ENCODE measurements at regions not wholly inside any gene's neighbourhood (a gene's known extent, or its start where the extent isn't known, plus 50 kb on each side); places are given as distances from the start of the nearest gene placed in this dataset.

DNA sequence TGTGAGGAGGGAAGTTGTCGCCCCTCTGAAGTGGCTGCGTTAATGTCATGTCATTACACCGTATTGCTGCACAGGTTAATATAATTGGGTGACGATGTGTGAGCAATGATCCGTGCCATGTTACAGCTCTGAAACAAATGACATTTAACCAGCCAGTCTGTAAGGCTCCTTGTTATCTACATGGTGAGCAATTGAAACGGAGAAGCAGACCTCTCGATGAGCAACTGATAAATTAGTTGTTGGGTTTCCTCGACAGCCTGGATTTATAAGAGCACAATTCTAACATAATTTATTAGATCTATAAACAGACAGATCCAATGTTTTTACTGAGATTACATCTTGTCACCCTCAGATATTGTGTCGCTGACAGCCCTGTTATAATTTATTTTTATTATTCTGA, 49.9 kb upstream of the MAFB start:
- H3K9me3 Mint-ChIP-seq: no peaks in the 10 kb centered on the region

DNA sequence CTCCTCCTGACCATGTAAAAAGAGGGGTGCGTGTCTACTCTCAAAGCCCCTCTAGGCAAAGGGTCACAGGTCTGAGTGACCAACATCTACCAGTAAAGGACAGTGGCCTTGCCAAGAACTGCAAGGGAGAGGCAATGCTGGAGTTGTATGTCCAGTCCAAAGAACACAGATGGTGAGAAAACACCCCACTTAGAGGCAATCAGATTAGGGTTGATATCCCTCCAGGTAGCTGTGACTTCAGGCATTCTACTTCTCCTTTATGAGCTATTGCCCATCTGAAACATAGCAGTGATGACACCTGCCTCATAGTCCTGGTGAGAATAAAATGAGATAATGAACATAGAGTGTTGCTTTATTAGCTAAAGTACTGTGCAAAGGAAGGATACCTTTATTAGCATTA, 50.8 kb upstream of the MAFB start:
- ATAC-seq (replicated peaks; ENCODE audit: extremely low read depth, poor library complexity, severe bottlenecking): no peak
- Mint-ChIP-seq H3K27me3 (peaks cover 20% of the 10 kb centered on the region), H3K4me3 (no peak overlapping the region), H3K9me3 (no peaks in the 10 kb centered on the region), H3K4me1 (peaks cover 5% of the 10 kb centered on the region), H3K36me3 (ENCODE audit: insufficient read depth) (peaks cover 1% of the 10 kb centered on the region), H3K27ac (ENCODE audit: low read depth) (no peak overlapping the region)
- no peak for DNase-seq (ENCODE audit: low spot score in 2 of 2)

More for the DNA sequence above, 49.9 kb upstream of the MAFB start:
- H3K27me3 Mint-ChIP-seq: peaks cover 29% of the 10 kb centered on the region
- ATAC-seq (replicated peaks; ENCODE audit: extremely low read depth, poor library complexity, severe bottlenecking): no peak
- H3K4me3 Mint-ChIP-seq: no peak overlapping the region
- DNase-seq (ENCODE audit: low spot score in 2 of 2): no peak
- H3K36me3 Mint-ChIP-seq (ENCODE audit: insufficient read depth): peaks cover 1% of the 10 kb centered on the region
- peaks cover 5% of the 10 kb centered on the region for H3K4me1 Mint-ChIP-seq
- H3K27ac Mint-ChIP-seq (ENCODE audit: low read depth): no peak overlapping the region

DNA sequence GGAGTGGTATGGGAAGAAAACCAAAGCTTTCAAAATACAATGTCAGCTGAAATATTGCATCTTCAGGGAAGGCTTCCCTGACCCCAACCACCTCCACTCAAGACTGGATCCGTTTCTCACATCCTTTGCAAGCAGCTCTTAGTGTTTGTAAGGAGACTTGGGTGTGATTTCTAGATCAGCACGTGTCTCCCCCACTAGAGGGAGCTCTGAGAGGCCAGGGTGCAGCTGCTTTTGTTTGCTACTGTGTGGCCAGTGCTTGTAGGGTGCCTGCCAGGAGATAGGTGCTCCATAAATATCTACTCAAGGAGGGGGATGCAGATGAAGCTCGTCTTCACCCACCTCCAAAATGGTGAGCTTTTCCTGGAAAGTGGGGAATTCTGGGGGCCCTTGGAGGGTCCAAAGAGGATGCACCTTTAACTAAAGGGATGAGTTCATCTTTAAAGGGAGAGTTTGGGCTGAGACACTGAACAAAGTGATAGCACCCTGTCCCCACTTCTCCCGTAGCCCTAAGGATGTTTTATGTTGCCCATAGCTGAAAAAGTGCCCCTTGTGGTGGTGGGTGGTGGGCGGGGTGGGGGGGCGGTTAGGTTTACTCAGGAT, 52.6 kb upstream of the MAFB start:
- Mint-ChIP-seq H3K36me3 (ENCODE audit: insufficient read depth) (peaks cover 1% of the 10 kb centered on the region), H3K27me3 (peaks cover 2% of the 10 kb centered on the region), H3K4me1 (peaks cover 5% of the 10 kb centered on the region), H3K9me3 (no peaks in the 10 kb centered on the region), H3K27ac (ENCODE audit: low read depth) (no peak overlapping the region), H3K4me3 (no peak overlapping the region)
- no peak for DNase-seq (ENCODE audit: low spot score in 2 of 2)
- ATAC-seq (replicated peaks; ENCODE audit: extremely low read depth, poor library complexity, severe bottlenecking): no peak

DNA sequence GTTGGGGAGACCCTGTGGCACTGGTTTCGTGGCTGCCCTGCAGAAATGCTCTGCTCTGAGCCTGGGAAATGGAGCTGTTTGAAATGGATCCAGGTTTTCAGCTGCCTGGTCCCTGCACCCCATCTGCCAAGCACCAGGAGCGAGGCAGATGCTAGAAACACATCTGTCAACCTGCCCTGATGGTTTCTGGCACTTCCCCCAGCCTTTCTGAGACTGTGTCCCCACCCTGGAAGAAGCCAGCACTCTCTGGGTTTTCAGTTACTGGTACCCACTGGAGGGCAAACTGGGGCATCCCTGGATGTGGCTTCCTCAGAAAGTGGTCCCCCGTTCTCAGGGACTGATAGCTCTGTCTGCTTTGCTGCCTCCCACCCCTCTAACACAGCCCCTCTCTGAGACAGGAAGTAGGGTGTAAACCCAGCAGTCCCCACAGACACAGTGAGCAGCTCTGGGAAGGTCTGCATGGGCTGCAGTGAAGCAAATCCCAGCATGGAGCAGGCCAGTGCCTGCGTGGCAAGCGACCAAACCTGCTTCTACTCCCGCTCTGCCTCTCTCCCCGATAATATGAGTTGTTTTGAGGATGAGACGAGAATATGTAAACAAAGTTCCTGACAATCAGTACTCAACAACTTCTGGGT, 54.2 kb upstream of the MAFB start:
- Mint-ChIP-seq H3K9me3 (no peaks in the 10 kb centered on the region), H3K27ac (ENCODE audit: low read depth) (no peak overlapping the region), H3K36me3 (ENCODE audit: insufficient read depth) (peaks cover 1% of the 10 kb centered on the region), H3K27me3 (no peaks in the 10 kb centered on the region), H3K4me1 (peaks cover 5% of the 10 kb centered on the region), H3K4me3 (no peak overlapping the region)
- DNase-seq (ENCODE audit: low spot score in 2 of 2): no peak
- no peak for ATAC-seq (replicated peaks; ENCODE audit: extremely low read depth, poor library complexity, severe bottlenecking)

DNA sequence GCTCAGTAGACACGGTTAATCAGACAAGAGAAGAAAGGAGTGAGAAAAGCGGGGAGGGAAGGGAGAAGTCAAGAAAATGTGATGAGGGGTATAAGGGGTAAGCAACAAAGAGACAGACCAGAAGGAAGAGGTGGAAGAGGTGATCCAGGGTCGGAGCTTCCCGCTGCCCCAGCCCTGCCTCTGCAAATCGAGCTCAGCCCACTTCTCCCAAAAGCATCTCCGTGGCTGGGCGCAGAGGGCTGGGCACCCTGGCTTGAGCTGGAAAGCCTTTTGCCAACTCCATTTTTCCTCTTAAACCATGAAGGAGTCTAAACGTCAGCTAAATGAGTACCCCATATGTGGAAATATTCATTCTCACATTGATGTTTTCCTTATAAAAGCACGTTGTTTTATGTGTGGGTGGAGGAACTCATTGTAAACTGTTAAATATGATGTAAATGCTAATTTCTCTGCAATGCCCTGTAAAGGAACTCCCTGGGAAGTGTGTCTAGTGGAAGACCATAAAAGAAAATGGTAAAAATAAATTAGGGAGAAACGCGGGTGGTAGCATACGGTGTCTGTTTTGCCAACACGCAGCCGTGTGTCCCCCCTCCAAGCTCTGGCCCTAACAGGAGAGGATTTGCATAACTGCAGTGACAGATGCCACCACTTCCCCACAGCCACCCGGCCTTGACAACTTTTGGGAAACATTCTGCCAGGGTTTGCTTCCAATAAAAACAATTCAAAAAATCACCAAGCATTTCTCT, 55.2 kb upstream of the MAFB start:
- no peak overlapping the region for H3K27ac Mint-ChIP-seq (ENCODE audit: low read depth)
- H3K4me3 Mint-ChIP-seq: no peak overlapping the region
- H3K36me3 Mint-ChIP-seq (ENCODE audit: insufficient read depth): no peaks in the 10 kb centered on the region
- H3K27me3 Mint-ChIP-seq: no peaks in the 10 kb centered on the region
- no peaks in the 10 kb centered on the region for H3K9me3 Mint-ChIP-seq
- H3K4me1 Mint-ChIP-seq: peaks cover 5% of the 10 kb centered on the region
- ATAC-seq (replicated peaks; ENCODE audit: extremely low read depth, poor library complexity, severe bottlenecking): no peak
- DNase-seq (ENCODE audit: low spot score in 2 of 2): no peak

DNA sequence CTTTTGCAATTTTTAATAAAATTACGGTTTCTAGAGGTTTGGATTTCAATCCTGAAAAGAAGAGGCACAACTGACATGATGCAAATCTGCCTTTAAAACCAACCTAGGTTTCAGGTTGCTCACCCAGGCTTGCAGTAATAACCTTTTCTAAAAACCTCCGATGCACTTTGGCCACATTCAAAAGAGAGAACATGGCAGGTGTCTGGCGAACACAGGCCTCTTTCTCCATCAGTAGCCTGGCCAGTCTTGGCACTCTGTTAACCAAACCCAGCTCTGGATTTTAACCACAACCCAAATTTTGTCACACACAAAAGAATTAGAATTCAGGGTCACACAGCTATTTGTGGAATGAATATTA, 55.8 kb upstream of the MAFB start:
- Mint-ChIP-seq H3K9me3 (no peaks in the 10 kb centered on the region), H3K4me3 (no peak overlapping the region), H3K36me3 (ENCODE audit: insufficient read depth) (no peaks in the 10 kb centered on the region), H3K27me3 (no peaks in the 10 kb centered on the region), H3K27ac (ENCODE audit: low read depth) (no peak overlapping the region), H3K4me1 (peaks cover 5% of the 10 kb centered on the region)
- ATAC-seq (replicated peaks; ENCODE audit: extremely low read depth, poor library complexity, severe bottlenecking): no peak
- DNase-seq (ENCODE audit: low spot score in 2 of 2): no peak

DNA sequence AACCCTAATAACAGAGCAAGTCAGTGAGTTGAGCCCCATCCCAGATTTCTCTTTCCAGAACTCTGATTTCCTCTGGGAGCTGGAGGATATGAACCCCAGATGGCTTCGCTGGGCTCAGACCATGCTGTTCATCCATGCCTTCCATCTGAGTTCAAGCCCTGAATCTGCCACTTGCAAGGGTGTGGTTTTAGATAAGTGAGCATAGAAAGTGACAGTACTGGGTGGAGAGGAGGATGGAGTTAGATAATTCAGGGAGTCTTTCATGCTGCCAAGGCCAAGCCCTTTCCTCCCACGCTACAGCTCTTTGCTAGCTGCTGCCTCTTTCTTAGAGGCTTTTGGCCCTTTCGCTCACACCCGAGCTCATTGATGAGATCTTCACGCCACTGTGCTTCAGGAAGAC, 57.2 kb upstream of the MAFB start:
- H3K27me3 Mint-ChIP-seq: no peaks in the 10 kb centered on the region
- no peak overlapping the region for H3K4me3 Mint-ChIP-seq
- DNase-seq (ENCODE audit: low spot score in 2 of 2) (no peak), ATAC-seq (replicated peaks; ENCODE audit: extremely low read depth, poor library complexity, severe bottlenecking) (no peak)
- no peaks in the 10 kb centered on the region for H3K9me3 Mint-ChIP-seq
- H3K36me3 Mint-ChIP-seq (ENCODE audit: insufficient read depth): no peaks in the 10 kb centered on the region
- H3K4me1 Mint-ChIP-seq: peaks cover 4% of the 10 kb centered on the region
- no peak overlapping the region for H3K27ac Mint-ChIP-seq (ENCODE audit: low read depth)

DNA sequence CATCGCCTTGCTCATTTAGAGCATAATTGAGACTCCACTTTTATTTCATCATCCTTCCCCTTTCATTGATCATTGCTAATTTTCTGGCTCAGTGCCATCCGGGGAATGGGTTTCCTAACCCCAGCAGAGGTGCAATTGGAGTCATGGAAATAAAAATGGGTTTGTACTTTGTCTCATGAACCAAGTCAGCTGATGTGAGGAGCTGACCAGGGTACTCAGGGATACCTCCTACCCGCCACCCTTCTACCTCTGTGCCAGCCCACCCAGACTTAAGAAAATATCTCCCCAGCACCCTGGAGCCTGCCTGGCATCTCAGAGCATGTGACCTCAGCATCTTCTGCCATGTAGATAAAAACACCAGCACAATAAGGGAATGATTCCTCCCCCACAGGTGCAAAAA, 59.1 kb upstream of the MAFB start:
- no peak for ATAC-seq (replicated peaks; ENCODE audit: extremely low read depth, poor library complexity, severe bottlenecking)
- H3K4me3 Mint-ChIP-seq: no peak overlapping the region

DNA sequence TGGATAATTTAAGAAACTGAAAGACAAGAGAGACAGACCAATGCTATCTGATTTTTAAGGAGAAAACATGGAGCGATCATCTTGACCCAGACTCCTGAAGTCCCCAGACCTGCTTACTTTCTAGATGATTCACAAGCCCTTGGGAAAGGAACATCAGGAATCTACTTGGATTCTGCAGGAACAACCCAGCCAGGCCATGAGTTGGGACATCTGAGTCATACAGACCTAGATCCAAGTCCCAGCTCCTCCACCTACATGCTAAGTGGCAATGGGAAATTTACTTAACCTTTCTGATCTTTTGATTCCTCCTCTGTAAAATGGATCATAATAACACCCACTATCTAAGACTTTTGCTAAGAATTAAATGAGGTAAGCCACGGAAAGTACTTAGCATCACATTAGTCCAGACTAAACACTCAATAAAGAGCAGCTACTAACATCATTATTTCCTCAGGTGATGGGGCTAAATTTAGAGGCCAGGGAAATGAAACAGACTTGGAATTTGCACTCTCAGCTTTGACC, 61.0 kb upstream of the MAFB start:
- H3K27ac Mint-ChIP-seq (ENCODE audit: low read depth): no peak overlapping the region
- no peaks in the 10 kb centered on the region for H3K27me3 Mint-ChIP-seq
- H3K36me3 Mint-ChIP-seq (ENCODE audit: insufficient read depth): no peaks in the 10 kb centered on the region
- H3K4me3 Mint-ChIP-seq: no peak overlapping the region
- ATAC-seq (replicated peaks; ENCODE audit: extremely low read depth, poor library complexity, severe bottlenecking): no peak
- DNase-seq (ENCODE audit: low spot score in 2 of 2): no peak
- no peaks in the 10 kb centered on the region for H3K9me3 Mint-ChIP-seq
- peaks cover 22% of the 10 kb centered on the region for H3K4me1 Mint-ChIP-seq

More for the DNA sequence above, 59.1 kb upstream of the MAFB start:
- Mint-ChIP-seq H3K4me1 (peaks cover 3% of the 10 kb centered on the region), H3K36me3 (ENCODE audit: insufficient read depth) (no peaks in the 10 kb centered on the region), H3K27ac (ENCODE audit: low read depth) (no peak overlapping the region), H3K9me3 (no peaks in the 10 kb centered on the region), H3K27me3 (no peaks in the 10 kb centered on the region)
- no peak for DNase-seq (ENCODE audit: low spot score in 2 of 2)

DNA sequence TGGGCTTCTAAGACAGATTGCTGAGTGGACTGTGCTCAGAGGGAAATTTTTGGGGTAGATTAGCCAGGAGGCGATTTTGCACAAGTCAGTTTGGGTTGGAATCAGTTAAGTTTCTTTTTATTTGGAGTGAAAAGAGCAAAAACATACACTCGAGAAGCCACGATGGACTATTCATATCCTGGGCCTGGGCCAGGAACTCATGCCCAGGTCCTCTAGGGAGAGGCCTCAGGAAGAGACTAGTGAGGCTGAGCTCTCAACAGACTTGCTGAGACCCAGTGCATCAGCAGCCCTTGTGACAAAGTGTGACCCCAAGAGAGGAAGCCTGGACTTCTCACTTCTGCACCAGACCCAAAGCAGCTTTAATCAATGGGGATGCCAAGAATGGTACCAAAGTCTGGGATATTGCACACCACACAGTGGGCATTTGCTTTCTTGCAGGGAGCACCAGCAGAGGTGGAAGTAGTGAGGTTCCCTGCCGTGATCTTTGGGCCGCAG, 61.6 kb upstream of the MAFB start:
- DNase-seq (ENCODE audit: low spot score in 2 of 2) (no peak), ATAC-seq (replicated peaks; ENCODE audit: extremely low read depth, poor library complexity, severe bottlenecking) (no peak)
- Mint-ChIP-seq H3K27me3 (no peaks in the 10 kb centered on the region), H3K4me3 (no peak overlapping the region), H3K4me1 (peaks cover 26% of the 10 kb centered on the region), H3K36me3 (ENCODE audit: insufficient read depth) (no peaks in the 10 kb centered on the region), H3K9me3 (no peaks in the 10 kb centered on the region), H3K27ac (ENCODE audit: low read depth) (no peak overlapping the region)

DNA sequence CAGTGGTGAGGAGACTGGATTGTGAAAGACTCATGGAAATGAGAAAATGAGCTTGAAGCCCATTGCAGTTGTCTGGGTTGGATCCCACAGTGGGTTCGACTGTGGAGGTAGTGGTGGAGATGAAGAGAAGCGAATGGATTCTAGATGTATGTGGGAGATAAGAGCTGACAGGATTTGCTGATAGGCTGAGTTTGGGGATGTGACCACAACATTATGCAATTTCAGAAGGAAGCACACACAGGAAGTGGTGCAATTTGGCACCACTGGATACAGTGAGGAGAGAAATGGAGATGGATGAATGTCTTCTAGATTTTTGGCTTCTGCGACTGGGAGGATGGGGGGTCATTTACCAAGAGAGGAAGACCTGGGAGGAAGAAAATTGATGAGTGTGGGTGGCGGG, 64.4 kb upstream of the MAFB start:
- no peak for ATAC-seq (replicated peaks; ENCODE audit: extremely low read depth, poor library complexity, severe bottlenecking)

DNA sequence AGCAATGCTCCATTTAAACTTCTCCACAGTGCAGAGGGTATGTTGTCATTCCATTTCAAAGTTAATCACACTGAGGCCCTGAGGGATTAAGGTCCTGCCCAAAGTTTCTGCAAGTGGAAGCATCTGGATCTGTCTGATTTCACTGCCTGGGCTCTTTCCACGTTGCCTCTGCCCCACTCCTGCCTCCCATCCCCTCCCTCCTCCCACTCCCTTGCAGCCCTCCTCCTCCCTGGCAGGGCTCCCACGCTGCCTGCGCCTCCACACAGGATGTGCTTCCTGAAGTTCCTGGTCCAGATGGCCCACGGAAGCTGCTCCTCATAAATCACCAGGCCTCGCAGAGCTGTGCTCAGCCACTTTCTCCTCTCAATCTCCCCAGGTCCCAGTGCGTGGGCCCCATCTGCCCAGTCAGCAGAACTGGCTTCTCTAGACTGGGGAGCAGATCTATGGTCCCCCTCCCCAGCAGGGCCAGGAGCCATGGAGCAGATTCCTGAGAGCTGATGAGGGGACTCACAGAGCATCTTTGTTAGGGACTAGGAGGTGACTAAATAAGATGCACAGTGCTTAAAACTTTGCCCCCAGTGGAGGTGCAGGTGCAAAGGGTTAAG, 65.4 kb upstream of the MAFB start:
- Mint-ChIP-seq H3K36me3 (ENCODE audit: insufficient read depth) (no peaks in the 10 kb centered on the region), H3K4me1 (peaks cover 52% of the 10 kb centered on the region), H3K4me3 (no peak overlapping the region), H3K9me3 (no peaks in the 10 kb centered on the region), H3K27me3 (no peaks in the 10 kb centered on the region), H3K27ac (ENCODE audit: low read depth) (no peak overlapping the region)
- no peak for ATAC-seq (replicated peaks; ENCODE audit: extremely low read depth, poor library complexity, severe bottlenecking)
- DNase-seq (ENCODE audit: low spot score in 2 of 2): no peak

More for the DNA sequence above, 64.4 kb upstream of the MAFB start:
- Mint-ChIP-seq H3K9me3 (no peaks in the 10 kb centered on the region), H3K27me3 (no peaks in the 10 kb centered on the region), H3K4me1 (peaks cover 52% of the 10 kb centered on the region), H3K27ac (ENCODE audit: low read depth) (no peak overlapping the region), H3K4me3 (no peak overlapping the region), H3K36me3 (ENCODE audit: insufficient read depth) (no peaks in the 10 kb centered on the region)
- DNase-seq (ENCODE audit: low spot score in 2 of 2): no peak
